ENCODE measurements at regions not wholly inside any gene's neighbourhood (a gene's known extent, or its start where the extent isn't known, plus 50 kb on each side); places are given as distances from the start of the nearest gene placed in this dataset.
A peak's percentile ranks its signal among the peaks of the same experiment; 100 is the strongest.

DNA sequence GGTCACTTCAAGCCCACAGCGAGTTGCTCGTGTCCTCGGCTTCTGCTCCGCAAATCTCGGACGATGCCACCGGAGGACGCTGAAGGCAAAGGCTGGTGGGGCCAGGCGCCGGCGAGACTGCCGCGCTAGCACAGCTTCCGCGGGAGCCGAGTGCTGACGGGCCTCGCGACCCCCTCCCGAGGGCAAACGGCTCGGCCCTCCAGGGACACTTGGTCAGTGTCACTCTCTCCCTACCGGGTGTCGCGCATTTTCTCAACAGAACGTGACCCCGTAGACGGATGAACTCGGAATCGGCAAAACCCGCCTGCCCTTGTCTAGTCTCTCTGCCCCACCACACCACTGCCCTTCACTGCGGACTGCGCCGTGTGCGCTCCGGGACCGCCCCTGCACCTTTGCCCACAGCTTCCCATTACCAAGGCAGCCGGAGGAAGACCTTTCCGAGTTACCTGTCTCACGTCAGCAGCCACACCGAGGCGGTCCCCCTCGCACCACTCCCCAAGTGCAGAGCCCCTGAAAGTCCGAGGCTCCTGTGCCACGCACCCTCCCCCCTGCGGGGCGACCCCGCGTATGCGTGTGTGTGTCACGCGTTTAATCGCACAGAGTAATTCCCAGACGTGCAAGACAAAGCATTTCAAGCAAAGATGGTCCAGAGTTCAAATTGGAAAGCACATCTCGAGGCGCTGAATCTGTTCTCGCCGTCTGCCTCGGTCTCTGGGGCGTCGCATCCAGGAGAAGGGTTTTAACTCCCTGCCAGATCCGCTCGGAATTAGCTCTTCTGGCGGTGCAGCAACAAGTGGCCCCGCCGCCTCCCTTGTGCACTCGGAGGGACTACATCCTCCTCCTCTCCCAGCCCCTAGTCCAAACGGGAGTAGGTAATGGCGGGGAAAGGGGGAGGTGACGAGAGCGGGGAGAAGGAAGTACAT is 245.0 kb upstream of the TOPAZ1 start:
- ATAC-seq (ENCODE audit: insufficient read depth, low FRiP score) (no peak), DNase-seq (peak; percentile 37 to 48 (median 47))
- Histone ChIP-seq H3K36me3 (ENCODE audit: control insufficient read depth in 4 of 4, insufficient read depth in 4 of 4, low read length in 4 of 4) (no peaks in the 10 kb centered on the region), H3K27ac (ENCODE audit: low read depth in 1 of 2, low read length in 1 of 2) (no peak overlapping the region), H3K9ac (ENCODE audit: insufficient read depth in 1 of 2, low read length in 2 of 2) (no peak overlapping the region), H3K4me1 (ENCODE audit: control insufficient read depth in 5 of 5, insufficient read depth in 5 of 5, low read length in 5 of 5) (peaks cover 2 to 42% (median 15%) of the 10 kb centered on the region in 5 donors), H3K4me3 (no peak overlapping the region), H3K9me3 (ENCODE audit: control insufficient read depth in 4 of 4, insufficient read depth in 3 of 4, low read length in 3 of 4) (peaks cover 0 to 2% (median under 1%) of the 10 kb centered on the region in 4 donors), H3K27me3 (ENCODE audit: control insufficient read depth in 3 of 3, insufficient read depth in 3 of 3, low read length in 2 of 3) (peaks cover 0 to 82% (median 73%) of the 10 kb centered on the region in 3 donors)
- 0 to 1% methylated on average over 71 of the region's 71 CpGs for WGBS, 2 donors
- TF ChIP-seq, protein P1, sequence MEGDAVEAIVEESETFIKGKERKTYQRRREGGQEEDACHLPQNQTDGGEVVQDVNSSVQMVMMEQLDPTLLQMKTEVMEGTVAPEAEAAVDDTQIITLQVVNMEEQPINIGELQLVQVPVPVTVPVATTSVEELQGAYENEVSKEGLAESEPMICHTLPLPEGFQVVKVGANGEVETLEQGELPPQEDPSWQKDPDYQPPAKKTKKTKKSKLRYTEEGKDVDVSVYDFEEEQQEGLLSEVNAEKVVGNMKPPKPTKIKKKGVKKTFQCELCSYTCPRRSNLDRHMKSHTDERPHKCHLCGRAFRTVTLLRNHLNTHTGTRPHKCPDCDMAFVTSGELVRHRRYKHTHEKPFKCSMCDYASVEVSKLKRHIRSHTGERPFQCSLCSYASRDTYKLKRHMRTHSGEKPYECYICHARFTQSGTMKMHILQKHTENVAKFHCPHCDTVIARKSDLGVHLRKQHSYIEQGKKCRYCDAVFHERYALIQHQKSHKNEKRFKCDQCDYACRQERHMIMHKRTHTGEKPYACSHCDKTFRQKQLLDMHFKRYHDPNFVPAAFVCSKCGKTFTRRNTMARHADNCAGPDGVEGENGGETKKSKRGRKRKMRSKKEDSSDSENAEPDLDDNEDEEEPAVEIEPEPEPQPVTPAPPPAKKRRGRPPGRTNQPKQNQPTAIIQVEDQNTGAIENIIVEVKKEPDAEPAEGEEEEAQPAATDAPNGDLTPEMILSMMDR (IDR thresholded peaks at IDR 0.05; ENCODE audit: control extremely low read depth, extremely low read depth): no peak

DNA sequence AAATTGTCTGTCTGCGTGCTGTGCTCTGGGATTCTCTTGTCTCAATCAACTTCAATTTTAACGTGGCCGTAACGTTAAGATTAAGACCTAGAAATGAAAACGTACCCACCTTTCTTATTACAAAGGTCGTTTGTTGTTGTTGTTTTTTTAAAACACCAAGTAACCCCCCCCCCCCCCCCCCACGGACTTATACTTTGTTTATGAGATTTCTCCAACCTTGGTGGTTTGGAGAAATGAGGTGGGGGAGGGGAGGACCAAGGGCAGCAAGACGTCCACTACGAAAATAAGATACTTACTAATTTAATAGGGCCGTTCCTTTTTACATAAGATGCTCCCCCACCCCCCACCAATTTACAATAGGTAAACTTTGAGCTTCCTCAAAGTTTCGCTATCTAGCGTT is 244.4 kb upstream of the TOPAZ1 start:
- H3K9ac ChIP-seq (ENCODE audit: insufficient read depth in 1 of 2, low read length in 2 of 2): no peak overlapping the region
- H3K4me3 ChIP-seq: no peak overlapping the region
- H3K4me1 ChIP-seq (ENCODE audit: control insufficient read depth in 5 of 5, insufficient read depth in 5 of 5, low read length in 5 of 5): peaks cover 2 to 42% (median 15%) of the 10 kb centered on the region in 5 donors
- peaks cover 0 to 87% (median 80%) of the 10 kb centered on the region in 3 donors for H3K27me3 ChIP-seq (ENCODE audit: control insufficient read depth in 3 of 3, insufficient read depth in 3 of 3, low read length in 2 of 3)
- H3K9me3 ChIP-seq (ENCODE audit: control insufficient read depth in 4 of 4, insufficient read depth in 3 of 4, low read length in 3 of 4): peaks cover 0 to 2% (median 0%) of the 10 kb centered on the region in 4 donors
- TF ChIP-seq, protein P1 (IDR thresholded peaks at IDR 0.05; ENCODE audit: control extremely low read depth, extremely low read depth): no peak
- ATAC-seq (ENCODE audit: insufficient read depth, low FRiP score): no peak
- H3K27ac ChIP-seq (ENCODE audit: low read depth in 1 of 2, low read length in 1 of 2): no peak overlapping the region
- DNase-seq: no peak
- no peaks in the 10 kb centered on the region for H3K36me3 ChIP-seq (ENCODE audit: control insufficient read depth in 4 of 4, insufficient read depth in 4 of 4, low read length in 4 of 4)
- 4% methylated on average over 12 of the region's 12 CpGs for WGBS, 2 donors

DNA sequence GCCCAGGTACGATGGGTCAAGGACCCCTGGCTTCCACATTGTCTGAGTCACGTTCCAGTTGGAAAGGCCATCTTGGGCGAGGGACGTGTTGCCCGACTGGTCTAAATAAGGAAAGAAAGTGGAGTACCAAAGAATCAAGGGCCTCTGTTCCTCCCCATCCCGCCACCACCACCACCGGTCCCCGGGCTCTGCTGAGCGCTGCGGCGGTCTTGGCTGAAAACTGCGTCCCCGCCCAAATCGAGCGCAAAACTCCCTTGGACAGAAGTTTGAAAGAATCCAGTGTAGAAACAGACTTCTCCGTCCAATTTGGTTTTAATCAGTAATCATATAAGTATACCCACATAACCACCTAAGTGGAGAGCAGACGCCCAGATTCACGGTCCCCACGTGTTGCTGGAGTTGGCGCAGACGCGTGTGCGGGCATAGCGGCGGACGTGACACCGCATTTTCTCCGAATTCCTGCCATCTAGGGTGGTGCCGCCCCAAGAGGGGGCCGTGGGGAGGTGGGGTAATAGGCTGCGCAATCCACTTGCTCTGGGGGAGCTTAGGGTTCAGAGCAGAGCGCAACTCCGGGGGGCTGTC is 243.8 kb upstream of the TOPAZ1 start:
- Histone ChIP-seq H3K27ac (ENCODE audit: low read depth in 1 of 2, low read length in 1 of 2) (no peak overlapping the region), H3K9ac (ENCODE audit: insufficient read depth in 1 of 2, low read length in 2 of 2) (no peak overlapping the region), H3K9me3 (ENCODE audit: control insufficient read depth in 4 of 4, insufficient read depth in 3 of 4, low read length in 3 of 4) (peaks cover 0 to 2% (median 0%) of the 10 kb centered on the region in 4 donors), H3K4me3 (no peak overlapping the region), H3K27me3 (ENCODE audit: control insufficient read depth in 3 of 3, insufficient read depth in 3 of 3, low read length in 2 of 3) (peaks cover 0 to 90% (median 84%) of the 10 kb centered on the region in 3 donors), H3K36me3 (ENCODE audit: control insufficient read depth in 4 of 4, insufficient read depth in 4 of 4, low read length in 4 of 4) (no peaks in the 10 kb centered on the region), H3K4me1 (ENCODE audit: control insufficient read depth in 5 of 5, insufficient read depth in 5 of 5, low read length in 5 of 5) (peaks cover 2 to 42% (median 15%) of the 10 kb centered on the region in 5 donors)
- TF ChIP-seq, protein P1 (IDR thresholded peaks at IDR 0.05; ENCODE audit: control extremely low read depth, extremely low read depth): no peak
- peak in 1 of 3 donors; percentile 11 for DNase-seq
- no peak for ATAC-seq (ENCODE audit: insufficient read depth, low FRiP score)
- 2 to 4% methylated on average over 33 of the region's 33 CpGs for WGBS, 2 donors

All from lung (tissue), 11 donors.